ENCODE measurements at regions not wholly inside any gene's neighbourhood (a gene's known extent, or its start where the extent isn't known, plus 50 kb on each side); places are given as distances from the start of the nearest gene placed in this dataset.

GRCh38 chr12:94722664-94723063 is 72.3 kb upstream of the TMCC3 start:
- TF ChIP-seq CTCF (IDR thresholded peaks at IDR 0.05; ENCODE audit: insufficient read depth, low read length, poor library complexity, severe bottlenecking) (no peak), EZH2phosphoT487 (conservative IDR thresholded peaks at IDR 0.05; ENCODE audit: low read length) (no peak)
